DND-41 (cell line): ENCODE measurements at regions not wholly inside any gene's neighbourhood (a gene's known extent, or its start where the extent isn't known, plus 50 kb on each side); places are given as distances from the start of the nearest gene placed in this dataset.

Experiments
- CTCF ChIP-seq: IDR thresholded peaks from 2 replicates; pipeline ENCODE4 v1.5.1; 2012; ENCODE audit warnings: borderline replicate concordance, low read length, moderate library complexity, mild to moderate bottlenecking; ENCODE audit not compliant: poor library complexity, severe bottlenecking; ENCODE audit errors: extremely low read depth
- EZH2 ChIP-seq: IDR thresholded peaks from 3 replicates; pipeline ENCODE4 v1.6.1; 2012; ENCODE audit warnings: borderline replicate concordance, low read depth, mild to moderate bottlenecking, moderate library complexity, low read length, inconsistent platforms; ENCODE audit not compliant: severe bottlenecking

GRCh38 chr1:87806379-87807094 lies 477.9 kb downstream of the LMO4 start:
- TF ChIP-seq CTCF (no peak), EZH2 (no peak)
